ENCODE measurements at regions not wholly inside any gene's neighbourhood (a gene's known extent, or its start where the extent isn't known, plus 50 kb on each side); places are given as distances from the start of the nearest gene placed in this dataset.

- Histone ChIP-seq H3K27ac (no peak overlapping the region), H3K36me3 (replicated peaks in 1 of 2; ENCODE audit: insufficient read depth in 1 of 2, low read depth in 2 of 2) (no peaks in the 10 kb centered on the region), H3K9me3 (no peaks in the 10 kb centered on the region), H3K4me1 (no peaks in the 10 kb centered on the region), H3K4me3 (no peak overlapping the region), H3K27me3 (no peaks in the 10 kb centered on the region)
- ATAC-seq (no peak), DNase-seq (no peak)
- no peak for TF ChIP-seq POLR2A (IDR thresholded peaks at IDR 0.05)
- TF ChIP-seq, protein P1, sequence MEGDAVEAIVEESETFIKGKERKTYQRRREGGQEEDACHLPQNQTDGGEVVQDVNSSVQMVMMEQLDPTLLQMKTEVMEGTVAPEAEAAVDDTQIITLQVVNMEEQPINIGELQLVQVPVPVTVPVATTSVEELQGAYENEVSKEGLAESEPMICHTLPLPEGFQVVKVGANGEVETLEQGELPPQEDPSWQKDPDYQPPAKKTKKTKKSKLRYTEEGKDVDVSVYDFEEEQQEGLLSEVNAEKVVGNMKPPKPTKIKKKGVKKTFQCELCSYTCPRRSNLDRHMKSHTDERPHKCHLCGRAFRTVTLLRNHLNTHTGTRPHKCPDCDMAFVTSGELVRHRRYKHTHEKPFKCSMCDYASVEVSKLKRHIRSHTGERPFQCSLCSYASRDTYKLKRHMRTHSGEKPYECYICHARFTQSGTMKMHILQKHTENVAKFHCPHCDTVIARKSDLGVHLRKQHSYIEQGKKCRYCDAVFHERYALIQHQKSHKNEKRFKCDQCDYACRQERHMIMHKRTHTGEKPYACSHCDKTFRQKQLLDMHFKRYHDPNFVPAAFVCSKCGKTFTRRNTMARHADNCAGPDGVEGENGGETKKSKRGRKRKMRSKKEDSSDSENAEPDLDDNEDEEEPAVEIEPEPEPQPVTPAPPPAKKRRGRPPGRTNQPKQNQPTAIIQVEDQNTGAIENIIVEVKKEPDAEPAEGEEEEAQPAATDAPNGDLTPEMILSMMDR (IDR thresholded peaks at IDR 0.05): no peak
- intact Hi-C loops (cut with DNase I): no loop called here
- 69 to 74% methylated on average over 5 of the region's 5 CpGs for WGBS, 2 donors
These were observed 788.9 kb downstream of the UQCRFS1 start for GRCh38 chr19:28424077-28424476.

DNA sequence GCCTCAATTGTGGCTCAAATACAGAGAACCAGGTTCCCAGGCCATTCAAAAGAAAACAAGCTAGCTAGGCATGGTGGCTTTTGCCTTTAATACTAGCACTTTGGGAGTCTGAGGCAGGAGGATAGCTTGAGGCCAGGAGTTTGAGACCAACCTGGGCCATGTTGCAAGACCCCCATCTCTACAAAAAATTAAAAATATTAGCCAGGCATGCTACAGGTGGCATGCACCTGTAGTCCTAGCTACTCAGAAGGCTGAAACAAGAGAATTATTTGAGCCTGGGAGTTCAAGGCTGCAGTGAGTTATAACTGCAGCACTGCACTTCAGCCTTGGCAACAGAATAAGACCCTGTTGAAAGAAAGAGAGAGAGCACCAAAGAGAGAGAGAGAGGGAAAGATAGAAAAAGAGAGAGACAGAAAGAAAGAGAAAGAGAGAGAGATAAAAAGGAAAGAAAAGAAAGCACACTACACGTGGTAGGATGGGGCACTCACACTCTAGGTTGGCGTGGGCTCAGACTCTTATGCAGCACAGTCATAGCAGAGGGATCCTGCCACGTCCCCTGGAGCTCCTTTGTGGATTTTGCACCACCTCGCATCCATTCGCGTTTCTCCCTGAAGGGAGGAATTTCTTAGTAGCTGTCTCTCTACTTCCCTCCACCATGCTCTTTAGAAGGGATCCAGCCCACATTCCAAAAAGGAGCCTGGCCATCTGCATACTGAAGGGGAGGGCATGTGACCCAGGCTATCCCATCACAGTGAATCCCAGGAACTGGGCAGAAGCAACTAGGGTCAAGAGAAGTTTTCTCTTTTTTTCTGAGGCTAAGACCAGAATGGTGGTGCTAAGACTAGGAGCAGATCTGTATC, 789.9 kb downstream of the UQCRFS1 start:
- intact Hi-C loops (cut with DNase I): no loop called here
- no peaks in the 10 kb centered on the region for H3K4me1 ChIP-seq
- no peaks in the 10 kb centered on the region for H3K36me3 ChIP-seq (replicated peaks in 1 of 2; ENCODE audit: insufficient read depth in 1 of 2, low read depth in 2 of 2)
- 63% methylated on average over 5 to 6 of the region's 6 CpGs for WGBS, 2 donors
- DNase-seq: no peak
- no peak overlapping the region for H3K4me3 ChIP-seq
- no peak for ATAC-seq
- no peaks in the 10 kb centered on the region for H3K9me3 ChIP-seq
- TF ChIP-seq POLR2A (IDR thresholded peaks at IDR 0.05): no peak
- TF ChIP-seq, protein P1 (IDR thresholded peaks at IDR 0.05): no peak
- H3K27me3 ChIP-seq: no peaks in the 10 kb centered on the region
- no peak overlapping the region for H3K27ac ChIP-seq

- Histone ChIP-seq H3K9me3 (no peaks in the 10 kb centered on the region), H3K4me1 (no peaks in the 10 kb centered on the region), H3K4me3 (no peak overlapping the region), H3K36me3 (replicated peaks in 1 of 2; ENCODE audit: insufficient read depth in 1 of 2, low read depth in 2 of 2) (no peaks in the 10 kb centered on the region), H3K27ac (no peak overlapping the region), H3K27me3 (no peaks in the 10 kb centered on the region)
- intact Hi-C loops (cut with DNase I): no loop called here
- ATAC-seq (no peak), DNase-seq (no peak)
- WGBS, 2 donors: 46 to 54% methylated on average over 7 of the region's 7 CpGs
- TF ChIP-seq, protein P1 (IDR thresholded peaks at IDR 0.05): no peak
- TF ChIP-seq POLR2A (IDR thresholded peaks at IDR 0.05): no peak
These were observed 790.9 kb downstream of the UQCRFS1 start for GRCh38 chr19:28422046-28422445.

- Histone ChIP-seq H3K27me3 (no peaks in the 10 kb centered on the region), H3K4me1 (no peaks in the 10 kb centered on the region), H3K9me3 (no peaks in the 10 kb centered on the region), H3K27ac (no peak overlapping the region), H3K4me3 (no peak overlapping the region), H3K36me3 (replicated peaks in 1 of 2; ENCODE audit: insufficient read depth in 1 of 2, low read depth in 2 of 2) (no peaks in the 10 kb centered on the region)
- DNase-seq: no peak
- TF ChIP-seq POLR2A (IDR thresholded peaks at IDR 0.05): no peak
- TF ChIP-seq, protein P1 (IDR thresholded peaks at IDR 0.05): no peak
- intact Hi-C loops (cut with DNase I): no loop called here
- ATAC-seq: no peak
- WGBS, 2 donors: 59 to 76% methylated on average over 4 to 13 of the region's 13 CpGs
These were observed 792.0 kb downstream of the UQCRFS1 start for GRCh38 chr19:28420811-28421550.
